B cell (primary cell): ENCODE measurements at regions not wholly inside any gene's neighbourhood (a gene's known extent, or its start where the extent isn't known, plus 50 kb on each side); places are given as distances from the start of the nearest gene placed in this dataset.

Experiments used
- CTCF ChIP-seq: fragments of 200-600 bp; IDR thresholded peaks from one replicate; pipeline ENCODE4 v1.8.0; 2022; ENCODE audit warnings: antibody characterized with exemption, mild to moderate bottlenecking
- EZH2 ChIP-seq: IDR thresholded peaks from 2 replicates; pipeline ENCODE4 v1.6.1; 2012; ENCODE audit warnings: borderline replicate concordance, low read depth, mild to moderate bottlenecking, moderate library complexity, low read length; ENCODE audit not compliant: insufficient read depth, poor library complexity, severe bottlenecking

DNA sequence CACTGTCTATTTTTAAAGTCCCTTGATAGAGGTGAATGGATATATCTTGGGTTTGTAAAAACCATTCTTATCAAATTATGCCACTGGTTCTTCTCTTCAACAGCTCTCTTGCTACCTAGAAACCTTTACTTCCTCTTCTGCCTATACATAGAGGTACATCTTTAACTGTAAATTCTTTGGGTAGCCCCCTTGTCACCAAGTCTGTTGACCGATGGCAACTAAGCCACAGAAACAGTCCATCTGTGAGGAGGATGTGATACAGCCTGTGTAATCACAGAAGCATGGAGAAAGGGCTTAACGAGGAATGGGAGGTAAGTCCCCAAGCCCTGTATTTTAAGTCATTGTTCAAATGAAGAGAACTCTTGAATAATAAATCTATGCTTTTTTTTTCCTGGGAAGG lies 246.5 kb upstream of the MDFIC2 start:
- TF ChIP-seq EZH2 (no peak), CTCF (no peak)
